Left ventricle myocardium inferior (tissue), 1 donor: ENCODE measurements at regions not wholly inside any gene's neighbourhood (a gene's known extent, or its start where the extent isn't known, plus 50 kb on each side); places are given as distances from the start of the nearest gene placed in this dataset.

Experiments
- DNase-seq: peaks from one replicate; pipeline ENCODE4 v3.0.0-alpha.2; 2020
- H3K27ac ChIP-seq: fragments of 200-600 bp; replicated peaks from 2 replicates; pipeline ENCODE4 v1.8.0; 2021
- H3K27me3 ChIP-seq: fragments of 200-600 bp; 2 replicates; pipeline ENCODE4 v1.8.0; 2021; ENCODE audit warnings: low read depth
- H3K36me3 ChIP-seq: fragments of 200-600 bp; 2 replicates; pipeline ENCODE4 v1.8.0; 2021
- H3K4me1 ChIP-seq: fragments of 200-600 bp; 2 replicates; pipeline ENCODE4 v1.8.0; 2021
- H3K4me3 ChIP-seq: fragments of 200-600 bp; 2 replicates; pipeline ENCODE4 v1.8.0; 2021; ENCODE audit warnings: mild to moderate bottlenecking, moderate library complexity
- H3K9me3 ChIP-seq: fragments of 200-600 bp; replicated peaks from 2 replicates; pipeline ENCODE4 v1.8.0; 2021
- intact Hi-C: fragments of 100-400 bp; cut with micrococcal nuclease; formaldehyde crosslinking; loops from one replicate; pipeline ENCODE4 v1.11.0; 2022
- TF ChIP-seq, protein P1 (sequence below): fragments of 200-600 bp; IDR thresholded peaks from 2 replicates; pipeline ENCODE4 v1.8.0; 2021; ENCODE audit warnings: antibody characterized with exemption, mild to moderate bottlenecking, borderline replicate concordance
- donor health status: DM: no; HTN: yes; CAD: no; lungs with severe emphysema.

DNA sequence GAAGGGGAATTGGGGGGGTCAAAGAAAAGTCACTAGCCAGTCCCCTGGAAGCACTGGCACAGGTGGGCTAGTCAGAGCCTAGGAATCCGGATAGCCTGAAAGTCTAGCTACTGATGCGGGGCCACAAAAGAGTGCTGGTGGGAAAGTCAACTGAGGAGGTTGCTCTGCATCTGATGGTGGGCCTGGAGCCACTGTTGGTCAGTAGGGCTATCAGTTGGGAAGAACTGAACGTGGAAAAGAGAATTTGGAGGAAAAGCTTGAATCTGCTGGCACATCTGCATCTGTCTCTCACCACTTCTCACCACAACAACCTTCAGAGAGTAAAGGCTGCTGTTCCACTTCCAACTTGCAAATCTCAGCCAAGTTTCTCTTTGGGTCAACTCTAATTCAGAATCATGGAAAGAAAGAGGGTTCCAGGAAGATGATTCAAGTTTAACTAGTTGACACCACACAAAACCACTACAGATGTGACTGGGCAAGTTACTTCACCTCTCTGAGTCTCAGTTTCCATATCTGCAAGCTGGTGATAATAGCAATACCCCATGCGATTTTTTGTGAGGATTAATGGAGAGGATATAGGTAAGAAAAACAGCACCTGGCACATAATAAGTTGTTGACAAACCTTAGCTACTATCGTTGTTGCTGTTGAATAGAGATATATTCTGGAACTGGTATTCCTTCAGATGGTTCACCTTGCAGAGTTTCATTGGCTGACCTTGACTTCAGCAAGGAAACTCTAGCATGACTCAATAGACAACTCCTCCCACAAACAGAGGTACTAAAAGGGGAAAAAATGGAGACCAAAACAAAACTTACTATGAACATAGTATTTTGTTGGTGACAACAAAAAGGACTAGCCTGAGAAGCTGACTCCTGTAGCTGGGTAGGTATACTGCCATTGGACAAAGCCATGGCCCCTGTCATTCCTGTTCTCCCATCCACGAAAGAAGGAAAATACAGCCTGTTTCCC, 280.2 kb upstream of the STT3B start:
- Histone ChIP-seq H3K9me3 (no peaks in the 10 kb centered on the region), H3K4me1 (no peaks in the 10 kb centered on the region), H3K27ac (no peak overlapping the region), H3K4me3 (no peak overlapping the region), H3K36me3 (no peaks in the 10 kb centered on the region), H3K27me3 (no peaks in the 10 kb centered on the region)
- intact Hi-C loops = no loop called here
- no peak for DNase-seq
- TF ChIP-seq, protein P1, sequence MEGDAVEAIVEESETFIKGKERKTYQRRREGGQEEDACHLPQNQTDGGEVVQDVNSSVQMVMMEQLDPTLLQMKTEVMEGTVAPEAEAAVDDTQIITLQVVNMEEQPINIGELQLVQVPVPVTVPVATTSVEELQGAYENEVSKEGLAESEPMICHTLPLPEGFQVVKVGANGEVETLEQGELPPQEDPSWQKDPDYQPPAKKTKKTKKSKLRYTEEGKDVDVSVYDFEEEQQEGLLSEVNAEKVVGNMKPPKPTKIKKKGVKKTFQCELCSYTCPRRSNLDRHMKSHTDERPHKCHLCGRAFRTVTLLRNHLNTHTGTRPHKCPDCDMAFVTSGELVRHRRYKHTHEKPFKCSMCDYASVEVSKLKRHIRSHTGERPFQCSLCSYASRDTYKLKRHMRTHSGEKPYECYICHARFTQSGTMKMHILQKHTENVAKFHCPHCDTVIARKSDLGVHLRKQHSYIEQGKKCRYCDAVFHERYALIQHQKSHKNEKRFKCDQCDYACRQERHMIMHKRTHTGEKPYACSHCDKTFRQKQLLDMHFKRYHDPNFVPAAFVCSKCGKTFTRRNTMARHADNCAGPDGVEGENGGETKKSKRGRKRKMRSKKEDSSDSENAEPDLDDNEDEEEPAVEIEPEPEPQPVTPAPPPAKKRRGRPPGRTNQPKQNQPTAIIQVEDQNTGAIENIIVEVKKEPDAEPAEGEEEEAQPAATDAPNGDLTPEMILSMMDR = no peak

DNA sequence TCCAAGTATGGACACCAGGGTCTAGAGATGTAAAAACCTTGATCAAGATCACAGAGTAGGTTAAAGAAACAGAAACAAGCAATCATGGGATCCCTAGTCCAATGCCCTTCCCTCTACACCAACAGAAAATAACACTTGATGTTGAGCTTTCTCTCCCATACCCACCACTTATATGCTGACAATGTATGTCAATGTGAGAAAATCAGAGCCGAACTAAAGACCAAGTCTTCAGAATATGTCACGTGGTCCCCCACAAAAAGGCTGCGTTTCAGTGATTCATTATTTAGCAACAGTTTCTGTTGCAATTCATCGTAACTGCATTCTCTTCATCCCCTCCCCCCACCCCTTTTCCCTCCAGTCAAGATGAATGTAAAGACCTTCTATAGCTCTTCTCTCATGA, 278.9 kb upstream of the STT3B start:
- TF ChIP-seq, protein P1 = no peak
- H3K4me3 ChIP-seq = no peak overlapping the region
- H3K36me3 ChIP-seq = no peaks in the 10 kb centered on the region
- intact Hi-C loops = no loop called here
- no peak overlapping the region for H3K27ac ChIP-seq
- H3K27me3 ChIP-seq = no peaks in the 10 kb centered on the region
- no peak for DNase-seq
- no peaks in the 10 kb centered on the region for H3K9me3 ChIP-seq
- H3K4me1 ChIP-seq = no peaks in the 10 kb centered on the region

- Histone ChIP-seq H3K36me3 (no peaks in the 10 kb centered on the region), H3K27ac (no peak overlapping the region), H3K4me3 (no peak overlapping the region), H3K4me1 (no peaks in the 10 kb centered on the region), H3K27me3 (no peaks in the 10 kb centered on the region), H3K9me3 (peaks cover 4% of the 10 kb centered on the region)
- DNase-seq = no peak
- TF ChIP-seq, protein P1 = no peak
- intact Hi-C loops = no loop called here
Observed at GRCh38 chr3:31254483-31254882, 278.2 kb upstream of the STT3B start.

DNA sequence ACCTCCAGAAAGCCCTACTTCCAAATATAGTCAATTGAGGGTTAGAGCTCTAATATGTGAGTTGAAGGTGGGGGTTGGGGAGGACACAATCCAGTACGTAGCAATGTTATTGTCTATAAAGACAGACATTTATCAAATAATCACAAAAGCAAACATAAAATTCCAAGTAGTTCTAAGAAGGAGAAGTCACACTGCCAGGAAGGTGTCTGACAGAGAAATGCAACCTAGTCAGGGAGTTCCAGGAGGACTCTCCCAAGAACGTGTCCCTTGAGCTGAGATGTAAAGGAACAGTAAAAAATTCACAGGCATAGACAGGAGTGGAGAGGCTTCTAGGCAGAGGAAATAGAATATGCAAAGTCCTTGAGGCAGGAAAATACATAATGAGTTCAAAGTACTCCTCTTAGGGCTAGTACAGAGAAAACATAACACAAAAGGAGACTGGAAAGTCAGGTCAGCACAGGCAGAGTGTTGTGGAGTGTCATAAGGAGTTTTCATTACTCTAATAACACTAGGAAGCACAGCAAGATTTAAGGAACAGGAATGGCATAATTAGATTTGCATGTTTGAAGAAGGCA, 277.6 kb upstream of the STT3B start:
- H3K27me3 ChIP-seq = no peaks in the 10 kb centered on the region
- H3K9me3 ChIP-seq = peaks cover 7% of the 10 kb centered on the region
- TF ChIP-seq, protein P1 = no peak
- no peak overlapping the region for H3K4me3 ChIP-seq
- H3K4me1 ChIP-seq = no peaks in the 10 kb centered on the region
- intact Hi-C loops = no loop called here
- DNase-seq = no peak
- H3K27ac ChIP-seq = no peak overlapping the region
- H3K36me3 ChIP-seq = no peaks in the 10 kb centered on the region

DNA sequence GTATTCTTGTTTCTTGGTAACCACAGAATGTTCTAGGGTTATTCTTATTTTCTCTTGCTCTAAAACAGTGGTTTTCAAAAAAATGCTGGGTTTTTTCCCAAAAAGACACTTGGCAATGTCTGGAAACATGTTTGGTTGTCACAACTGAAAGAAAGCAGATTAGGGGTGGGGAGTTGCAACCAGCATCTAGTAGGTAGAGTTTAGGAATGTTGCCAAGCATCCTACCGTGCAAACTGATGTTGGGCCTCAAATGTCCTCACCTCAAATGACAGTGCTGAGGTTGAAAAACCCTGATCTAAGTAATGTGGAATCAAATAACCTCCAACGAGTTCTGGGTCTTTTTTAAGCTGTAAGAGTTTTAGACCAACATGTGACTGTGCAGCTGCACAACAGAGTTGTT, 270.5 kb upstream of the STT3B start:
- peaks cover 7% of the 10 kb centered on the region for H3K9me3 ChIP-seq
- TF ChIP-seq, protein P1 = no peak
- no peaks in the 10 kb centered on the region for H3K27me3 ChIP-seq
- no peaks in the 10 kb centered on the region for H3K4me1 ChIP-seq
- no peak overlapping the region for H3K27ac ChIP-seq
- intact Hi-C loops = no loop called here
- H3K36me3 ChIP-seq = no peaks in the 10 kb centered on the region
- H3K4me3 ChIP-seq = no peak overlapping the region
- DNase-seq = no peak
